ENCODE measurements at regions not wholly inside any gene's neighbourhood (a gene's known extent, or its start where the extent isn't known, plus 50 kb on each side); places are given as distances from the start of the nearest gene placed in this dataset.
A peak's percentile ranks its signal among the peaks of the same experiment; 100 is the strongest.

GRCh38 chr5:8633259-8633658 lies 764.3 kb downstream of the MTRR start:
- no peak for DNase-seq

GRCh38 chr5:8633696-8634095 lies 764.7 kb downstream of the MTRR start:
- no peak for DNase-seq

GRCh38 chr5:8634219-8634618 lies 765.3 kb downstream of the MTRR start:
- no peak for DNase-seq

DNA sequence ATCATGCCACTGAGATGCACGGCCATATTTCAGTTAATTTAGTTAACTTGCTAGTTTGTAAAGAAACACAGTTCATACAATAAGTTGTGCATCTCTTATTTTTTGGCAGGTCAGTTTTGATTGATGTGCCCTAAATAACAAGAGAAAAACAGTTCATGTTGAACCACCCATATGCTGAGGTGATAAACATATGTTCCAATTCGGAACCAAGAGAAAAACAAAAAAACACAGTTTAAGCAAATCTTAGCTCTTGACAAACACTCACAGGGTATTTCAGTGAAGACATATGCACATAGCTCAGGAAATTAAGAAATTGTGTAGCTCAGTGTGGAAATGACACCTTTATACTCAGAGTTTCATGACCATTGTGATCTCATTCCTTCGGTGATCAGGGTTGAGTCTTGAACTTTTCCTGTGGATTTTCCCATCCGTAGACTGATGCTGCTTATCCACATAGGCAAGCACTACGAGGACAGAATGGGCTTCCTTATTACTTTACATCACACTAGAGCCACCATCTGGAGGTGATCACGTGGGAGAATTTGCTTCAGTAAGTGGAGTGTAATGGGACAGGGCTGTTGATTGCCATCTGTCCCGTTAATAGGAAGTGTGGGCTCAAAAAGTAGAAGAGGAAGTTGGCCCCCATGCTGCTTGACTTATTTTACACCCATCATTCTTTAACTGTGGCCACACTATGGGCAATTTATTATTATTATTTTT lies 773.0 kb downstream of the MTRR start:
- DNase-seq = no peak

DNA sequence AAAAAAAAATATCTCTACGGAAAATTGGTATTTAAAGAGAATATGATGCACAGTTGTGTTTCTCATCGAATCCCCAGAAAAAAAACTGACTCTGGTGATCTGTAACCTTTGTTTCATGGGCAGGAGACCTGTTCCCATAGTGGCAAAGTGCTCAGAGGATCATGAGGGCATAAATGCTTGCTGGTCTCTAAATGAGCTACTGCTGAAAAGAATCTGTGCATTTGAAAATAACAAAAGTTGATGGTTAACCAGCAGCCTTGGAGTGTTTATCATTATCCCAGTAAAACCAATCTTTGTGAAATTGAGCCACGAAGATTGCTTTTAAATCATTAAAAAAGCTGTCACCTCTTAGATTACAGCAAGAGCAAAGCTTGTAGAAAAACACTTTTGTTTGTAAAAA lies 775.4 kb downstream of the MTRR start:
- DNase-seq = no peak

DNA sequence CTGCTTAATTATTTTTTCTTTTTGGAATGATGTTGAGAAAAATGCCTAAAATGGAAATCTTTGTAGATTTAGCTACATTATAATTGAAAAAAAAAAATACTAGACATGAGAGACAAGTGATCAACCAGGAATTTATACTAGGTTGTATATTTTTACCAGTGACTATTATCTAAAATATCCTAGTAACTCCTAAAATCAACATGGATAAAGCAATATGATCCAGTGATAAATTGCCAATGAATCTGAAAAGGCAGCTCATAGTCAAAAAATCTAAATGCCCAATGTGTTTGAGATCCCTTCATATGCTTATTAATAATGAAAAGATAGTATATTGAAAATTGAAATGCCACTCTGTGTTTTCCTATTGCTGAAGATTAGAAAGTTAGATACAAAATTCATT lies 778.2 kb downstream of the MTRR start:
- no peak for DNase-seq

GRCh38 chr5:8650186-8650585 lies 781.2 kb downstream of the MTRR start:
- DNase-seq = no peak

GRCh38 chr5:8660133-8660893 lies 791.4 kb downstream of the MTRR start:
- DNase-seq = no peak

GRCh38 chr5:8663374-8663773 lies 794.4 kb downstream of the MTRR start:
- DNase-seq = no peak

- no peak for DNase-seq
Observed at GRCh38 chr5:8675182-8675581, 806.2 kb downstream of the MTRR start.

- no peak for DNase-seq
Observed at GRCh38 chr5:8676695-8677094, 807.7 kb downstream of the MTRR start.

DNA sequence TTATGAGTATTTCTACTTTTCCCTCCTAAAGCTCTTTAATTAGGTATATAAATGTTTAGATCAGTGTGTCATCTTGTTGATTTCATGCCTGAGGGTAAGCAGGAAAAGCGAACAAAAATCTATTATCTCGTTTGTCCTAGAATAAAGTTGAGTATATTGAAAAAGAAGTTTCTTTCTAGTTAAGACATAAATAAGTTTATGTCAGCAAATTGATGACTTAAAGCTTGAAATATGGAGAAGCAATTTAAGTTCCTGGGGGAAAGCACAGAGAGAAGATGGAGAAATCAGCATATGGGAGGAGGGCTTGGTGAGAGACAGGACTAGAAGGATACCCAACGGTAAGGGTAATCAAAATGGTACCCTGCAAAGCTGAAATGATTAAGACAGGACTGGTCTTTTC lies 813.4 kb downstream of the MTRR start:
- DNase-seq = no peak

GRCh38 chr5:8683496-8683895 lies 814.5 kb downstream of the MTRR start:
- DNase-seq = no peak

DNA sequence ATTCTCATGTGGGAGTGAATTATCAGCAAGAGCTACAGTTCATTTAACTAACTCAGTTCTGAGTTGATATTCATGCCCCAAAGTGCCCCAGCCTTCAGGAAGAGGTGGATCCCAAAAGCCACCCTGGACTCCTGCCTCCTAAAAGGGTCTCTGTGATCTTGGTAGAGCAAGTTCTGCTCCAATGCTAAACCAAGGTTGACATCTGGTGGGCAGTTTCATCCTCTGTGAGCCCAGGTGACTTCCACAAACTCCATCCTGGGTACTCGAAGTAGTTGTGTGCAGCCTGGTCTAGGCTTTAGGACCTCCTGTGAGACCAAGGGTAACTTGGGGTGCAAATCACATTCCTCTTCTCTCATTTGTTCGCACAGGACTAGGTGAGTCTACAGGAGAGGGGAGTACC lies 816.8 kb downstream of the MTRR start:
- no peak for DNase-seq

GRCh38 chr5:8686707-8687106 lies 817.8 kb downstream of the MTRR start:
- peak in 1 of 51 donors; percentile 3 for DNase-seq

GRCh38 chr5:8689773-8690172 lies 820.8 kb downstream of the MTRR start:
- DNase-seq = no peak

DNA sequence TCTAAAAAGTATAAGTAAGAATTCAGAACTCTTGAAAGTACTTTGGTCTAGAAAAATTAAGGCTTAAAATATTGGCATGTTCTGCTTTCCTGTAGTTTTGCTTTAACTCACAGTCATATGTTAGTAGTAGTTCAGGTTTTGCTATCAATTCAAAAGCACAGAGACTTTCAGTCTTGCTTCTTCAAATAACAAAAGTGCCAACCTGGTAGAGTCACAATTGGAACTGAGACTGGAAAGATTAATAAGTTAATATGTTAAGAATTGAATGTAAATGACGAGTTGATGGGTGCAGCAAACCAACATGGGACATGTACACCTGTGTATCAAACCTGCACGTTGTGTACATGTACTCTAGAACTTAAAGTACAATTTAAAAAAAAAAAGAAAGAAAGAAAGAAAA lies 822.3 kb downstream of the MTRR start:
- no peak for DNase-seq

GRCh38 chr5:8693341-8693844 lies 824.4 kb downstream of the MTRR start:
- DNase-seq = no peak

DNA sequence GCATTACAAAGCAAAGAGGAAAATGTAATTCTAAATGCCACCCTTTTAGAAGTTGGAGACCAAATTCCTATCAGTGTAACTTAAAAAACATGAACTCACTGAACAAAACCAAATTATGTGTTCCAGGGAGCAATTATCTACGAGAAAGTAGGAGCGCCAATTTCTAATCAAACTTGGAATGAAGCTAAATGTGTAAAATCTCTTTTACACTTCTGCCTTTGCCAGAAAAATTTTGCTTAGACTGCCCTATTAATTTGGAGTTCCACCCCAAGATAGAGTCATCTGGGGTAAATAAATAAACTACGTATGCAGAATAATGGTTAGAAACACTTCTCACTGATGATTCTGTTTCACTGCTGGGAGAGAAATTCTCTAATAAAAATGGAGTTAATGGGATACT lies 825.6 kb downstream of the MTRR start:
- no peak for DNase-seq

GRCh38 chr5:8695902-8696845 lies 827.2 kb downstream of the MTRR start:
- no peak for DNase-seq

DNA sequence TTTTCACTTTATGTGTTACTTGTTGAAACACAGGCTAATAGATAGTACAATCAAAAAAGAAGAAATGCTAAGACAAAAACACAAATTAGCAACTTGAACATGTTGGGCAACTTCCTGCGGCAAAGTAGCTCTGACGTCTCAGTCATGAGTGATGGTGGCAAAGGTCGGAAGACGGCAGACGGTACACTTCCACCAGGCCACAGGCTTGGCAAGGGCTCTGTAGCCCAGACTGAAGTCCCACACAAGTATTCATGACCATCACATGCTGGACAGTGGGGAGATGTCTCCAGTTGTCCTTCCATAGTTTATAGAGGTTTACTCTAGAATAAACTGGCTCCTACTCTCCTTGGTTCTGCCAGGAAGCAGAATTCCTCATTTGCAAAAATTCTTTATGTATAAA lies 831.3 kb downstream of the MTRR start:
- DNase-seq = no peak

DNA sequence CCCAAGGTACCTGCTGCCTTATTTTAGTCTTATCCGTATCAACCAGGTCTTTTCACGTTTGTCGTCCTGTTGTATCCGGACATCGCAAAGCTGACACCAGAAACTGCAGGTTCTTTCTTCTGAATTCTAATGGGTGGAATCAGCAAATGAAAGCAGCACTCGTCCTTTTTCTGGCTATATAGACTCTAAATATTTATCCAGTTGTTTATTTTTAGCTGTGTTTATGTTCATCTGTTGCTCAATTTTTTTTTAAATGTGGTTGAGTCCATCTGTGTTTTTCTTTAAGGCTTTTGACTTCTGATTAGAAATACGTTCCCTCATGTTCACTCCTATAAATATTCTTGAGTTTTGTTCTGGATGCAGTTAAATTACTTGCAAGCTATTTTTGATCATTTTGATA lies 831.7 kb downstream of the MTRR start:
- DNase-seq = no peak
